Brain microvascular endothelial cell (primary cell): ENCODE measurements at regions not wholly inside any gene's neighbourhood (a gene's known extent, or its start where the extent isn't known, plus 50 kb on each side); places are given as distances from the start of the nearest gene placed in this dataset.

Experiments used
- DNase-seq: peaks from one replicate; pipeline ENCODE4 v3.0.0-alpha.2; 2020
- H3K27ac ChIP-seq: fragments of 250-450 bp; sonication (Bioruptor Pico); 2 replicates; pipeline ENCODE4 v1.5.1; 2020; ENCODE audit warnings: mild to moderate bottlenecking, moderate library complexity
- H3K27me3 ChIP-seq: fragments of 250-450 bp; sonication (Bioruptor Pico); replicated peaks from 2 replicates; pipeline ENCODE4 v1.5.1; 2020; ENCODE audit warnings: mild to moderate bottlenecking
- H3K36me3 ChIP-seq: fragments of 250-450 bp; sonication (Bioruptor Pico); replicated peaks from 2 replicates; pipeline ENCODE4 v1.5.1; 2020; ENCODE audit warnings: mild to moderate bottlenecking
- H3K4me3 ChIP-seq: 2 replicates; pipeline ENCODE4 v1.5.1; 2011; ENCODE audit warnings: low read depth, mild to moderate bottlenecking, control low read depth, low read length, moderate library complexity
- CTCF ChIP-seq: IDR thresholded peaks from 2 replicates; pipeline ENCODE4 v1.5.1; 2011; ENCODE audit warnings: low read depth, mild to moderate bottlenecking, moderate library complexity, low read length, control low read depth, inconsistent platforms; ENCODE audit errors: missing control alignments
- in situ Hi-C: cut with HindIII; loops from 2 replicates; pipeline ENCODE4 v1.10.0; 2017; ENCODE audit warnings: low sequenced_read_pairs, low pct_ligation_motif_present

GRCh38 chr11:112367461-112367860 is 106.8 kb upstream of the PLET1 start:
- no peak for DNase-seq
- TF ChIP-seq CTCF: no peak
- no peaks in the 10 kb centered on the region for H3K27me3 ChIP-seq
- in situ Hi-C loops: no loop called here
- H3K36me3 ChIP-seq: no peaks in the 10 kb centered on the region
- H3K4me3 ChIP-seq: no peak overlapping the region
- no peak overlapping the region for H3K27ac ChIP-seq

GRCh38 chr11:112367895-112368294 is 107.2 kb upstream of the PLET1 start:
- Histone ChIP-seq H3K27me3 (no peaks in the 10 kb centered on the region), H3K36me3 (no peaks in the 10 kb centered on the region), H3K4me3 (no peak overlapping the region), H3K27ac (no peak overlapping the region)
- TF ChIP-seq CTCF: no peak
- no peak for DNase-seq
- in situ Hi-C loops: no loop called here

GRCh38 chr11:112368381-112368780 is 107.7 kb upstream of the PLET1 start:
- H3K4me3 ChIP-seq: no peak overlapping the region
- DNase-seq: no peak
- H3K27me3 ChIP-seq: no peaks in the 10 kb centered on the region
- no peak overlapping the region for H3K27ac ChIP-seq
- TF ChIP-seq CTCF: no peak
- in situ Hi-C loops: no loop called here
- no peaks in the 10 kb centered on the region for H3K36me3 ChIP-seq

DNA sequence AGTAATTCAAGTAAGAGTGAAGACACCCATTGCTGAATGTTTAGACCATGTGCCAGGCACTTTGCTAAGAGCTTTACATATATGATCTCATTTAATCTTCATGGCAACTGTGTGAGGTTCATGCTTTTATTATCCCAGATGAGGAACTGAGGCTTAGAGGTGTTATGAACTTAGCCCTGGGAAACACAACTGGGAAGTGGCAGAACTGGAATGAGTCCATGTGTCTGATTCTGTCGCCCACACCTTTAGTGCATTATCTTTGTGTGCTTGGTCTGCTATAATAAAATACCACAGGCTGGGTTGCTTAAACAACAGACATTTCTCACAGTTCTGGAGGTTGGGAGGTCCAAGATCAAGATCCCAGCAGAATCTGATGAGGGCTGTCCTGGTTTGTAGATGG is 108.7 kb upstream of the PLET1 start:
- Histone ChIP-seq H3K27me3 (no peaks in the 10 kb centered on the region), H3K36me3 (no peaks in the 10 kb centered on the region), H3K27ac (no peak overlapping the region), H3K4me3 (no peak overlapping the region)
- TF ChIP-seq CTCF: no peak
- no peak for DNase-seq
- in situ Hi-C loops: no loop called here

DNA sequence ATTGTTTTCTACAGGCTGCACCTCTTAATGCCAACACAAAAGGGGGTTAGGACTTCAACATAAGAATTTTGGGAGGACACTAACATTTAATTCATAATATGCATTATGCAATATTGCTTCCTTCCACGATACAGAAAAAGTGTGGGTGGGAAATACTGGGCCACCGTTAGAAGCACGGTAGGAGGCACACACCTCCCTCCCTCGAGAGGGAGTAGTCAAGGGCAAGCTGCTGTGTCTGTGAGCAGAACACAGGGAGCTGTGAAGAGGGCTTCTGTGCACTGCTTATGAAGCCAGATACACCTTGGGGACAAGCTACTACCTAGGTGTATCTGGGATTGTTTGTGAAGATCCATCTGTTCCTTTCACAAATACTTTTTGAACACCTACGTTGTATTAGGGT is 109.3 kb upstream of the PLET1 start:
- no peak for DNase-seq
- in situ Hi-C loops: no loop called here

More for the DNA sequence above, 109.3 kb upstream of the PLET1 start:
- TF ChIP-seq CTCF: no peak
- Histone ChIP-seq H3K27ac (no peak overlapping the region), H3K36me3 (no peaks in the 10 kb centered on the region), H3K4me3 (no peak overlapping the region), H3K27me3 (no peaks in the 10 kb centered on the region)
